Vagina (tissue), 2 donors: ENCODE measurements at regions not wholly inside any gene's neighbourhood (a gene's known extent, or its start where the extent isn't known, plus 50 kb on each side); places are given as distances from the start of the nearest gene placed in this dataset.

Experiments
- POLR2A ChIP-seq, 2 donors: fragments of 450-650 bp; IDR thresholded peaks; one replicate each; pipeline ENCODE4 v1.6.1; 2017; ENCODE audit warnings: antibody characterized with exemption in 2 of 2, mild to moderate bottlenecking in 2 of 2, moderate library complexity in 2 of 2
- TF ChIP-seq, protein P1 (sequence below), 3 experiments: fragments of 450-650 bp in 2 of 3; fragments of 200-600 bp in 1 of 3; sonication (generic) in 1 of 3; IDR thresholded peaks; one replicate each; pipeline ENCODE4 v1.5.1; 2017 to 2019; ENCODE audit warnings: antibody characterized with exemption in 3 of 3, mild to moderate bottlenecking in 2 of 3, moderate library complexity in 2 of 3

DNA sequence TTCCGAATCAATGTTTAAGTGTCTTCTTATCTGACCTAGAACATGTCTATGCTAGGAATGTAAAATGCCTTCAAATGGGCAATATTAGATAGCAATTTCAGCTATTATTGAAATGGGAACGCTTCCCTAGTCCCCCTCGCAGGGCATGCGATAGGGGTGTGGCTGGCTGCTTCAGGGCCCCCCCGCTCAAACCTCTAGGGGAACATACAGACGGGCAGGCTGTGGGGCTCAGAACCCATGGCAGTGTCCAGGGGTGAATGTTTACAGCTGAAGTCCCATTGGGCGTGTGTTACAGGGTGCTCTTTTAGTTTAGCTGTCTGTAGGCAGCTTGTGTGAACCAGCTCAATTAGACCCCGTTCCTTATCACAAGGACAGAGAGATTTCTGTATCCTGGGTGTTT is 315.9 kb downstream of the DSEL start:
- TF ChIP-seq, protein P1, sequence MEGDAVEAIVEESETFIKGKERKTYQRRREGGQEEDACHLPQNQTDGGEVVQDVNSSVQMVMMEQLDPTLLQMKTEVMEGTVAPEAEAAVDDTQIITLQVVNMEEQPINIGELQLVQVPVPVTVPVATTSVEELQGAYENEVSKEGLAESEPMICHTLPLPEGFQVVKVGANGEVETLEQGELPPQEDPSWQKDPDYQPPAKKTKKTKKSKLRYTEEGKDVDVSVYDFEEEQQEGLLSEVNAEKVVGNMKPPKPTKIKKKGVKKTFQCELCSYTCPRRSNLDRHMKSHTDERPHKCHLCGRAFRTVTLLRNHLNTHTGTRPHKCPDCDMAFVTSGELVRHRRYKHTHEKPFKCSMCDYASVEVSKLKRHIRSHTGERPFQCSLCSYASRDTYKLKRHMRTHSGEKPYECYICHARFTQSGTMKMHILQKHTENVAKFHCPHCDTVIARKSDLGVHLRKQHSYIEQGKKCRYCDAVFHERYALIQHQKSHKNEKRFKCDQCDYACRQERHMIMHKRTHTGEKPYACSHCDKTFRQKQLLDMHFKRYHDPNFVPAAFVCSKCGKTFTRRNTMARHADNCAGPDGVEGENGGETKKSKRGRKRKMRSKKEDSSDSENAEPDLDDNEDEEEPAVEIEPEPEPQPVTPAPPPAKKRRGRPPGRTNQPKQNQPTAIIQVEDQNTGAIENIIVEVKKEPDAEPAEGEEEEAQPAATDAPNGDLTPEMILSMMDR (IDR thresholded peaks at IDR 0.05): no peak
- TF ChIP-seq POLR2A (IDR thresholded peaks at IDR 0.05): no peak
